ENCODE measurements at regions not wholly inside any gene's neighbourhood (a gene's known extent, or its start where the extent isn't known, plus 50 kb on each side); places are given as distances from the start of the nearest gene placed in this dataset.

- H3K9me3 Mint-ChIP-seq (ENCODE audit: insufficient read depth): no peaks in the 10 kb centered on the region
- Histone ChIP-seq H3K27ac (ENCODE audit: low read length in 2 of 2) (no peak overlapping the region), H3K79me2 (ENCODE audit: control insufficient read depth, insufficient read depth, low read length) (no peaks in the 10 kb centered on the region), H3K27me3 (replicated peaks in 1 of 4; ENCODE audit: control extremely low read depth in 1 of 4, control insufficient read depth in 3 of 4, insufficient read depth in 4 of 4, low read length in 3 of 4) (no peaks in the 10 kb centered on the region), H4K20me1 (ENCODE audit: control insufficient read depth, insufficient read depth, low read length, poor library complexity, severe bottlenecking) (no peaks in the 10 kb centered on the region), H3K4me2 (replicated peaks; ENCODE audit: low read depth, low read length, poor library complexity, severe bottlenecking) (no peak overlapping the region), H3K4me1 (ENCODE audit: control insufficient read depth in 2 of 2, insufficient read depth in 2 of 2, low read length in 2 of 2) (no peaks in the 10 kb centered on the region), H3K36me3 (replicated peaks in 1 of 2; ENCODE audit: control extremely low read depth in 1 of 2, control insufficient read depth in 1 of 2, extremely low read depth in 1 of 2, insufficient read depth in 2 of 2, low read length in 1 of 2) (no peaks in the 10 kb centered on the region), H2AFZ (ENCODE audit: insufficient read depth, low read depth, low read length, poor library complexity, severe bottlenecking) (no peak overlapping the region), H3K4me3 (ENCODE audit: control extremely low read depth in 1 of 5, extremely low read depth in 1 of 5, insufficient read depth in 1 of 5, low read depth in 2 of 5, low read length in 4 of 5) (no peak overlapping the region), H3K9me3 (ENCODE audit: control extremely low read depth in 1 of 3, control insufficient read depth in 2 of 3, insufficient read depth in 1 of 3, low read length in 2 of 3) (no peaks in the 10 kb centered on the region), H3K9ac (ENCODE audit: low read length) (no peak overlapping the region)
- ChIA-PET CTCF (no interaction called here), POLR2A (no interaction called here)
- no peaks in the 10 kb centered on the region for H3K27me3 Mint-ChIP-seq
- TF ChIP-seq EZH2 (IDR thresholded peaks at IDR 0.05; ENCODE audit: borderline replicate concordance, insufficient read depth, low read depth, low read length, poor library complexity, severe bottlenecking): no peak
- TF ChIP-seq, protein P1, sequence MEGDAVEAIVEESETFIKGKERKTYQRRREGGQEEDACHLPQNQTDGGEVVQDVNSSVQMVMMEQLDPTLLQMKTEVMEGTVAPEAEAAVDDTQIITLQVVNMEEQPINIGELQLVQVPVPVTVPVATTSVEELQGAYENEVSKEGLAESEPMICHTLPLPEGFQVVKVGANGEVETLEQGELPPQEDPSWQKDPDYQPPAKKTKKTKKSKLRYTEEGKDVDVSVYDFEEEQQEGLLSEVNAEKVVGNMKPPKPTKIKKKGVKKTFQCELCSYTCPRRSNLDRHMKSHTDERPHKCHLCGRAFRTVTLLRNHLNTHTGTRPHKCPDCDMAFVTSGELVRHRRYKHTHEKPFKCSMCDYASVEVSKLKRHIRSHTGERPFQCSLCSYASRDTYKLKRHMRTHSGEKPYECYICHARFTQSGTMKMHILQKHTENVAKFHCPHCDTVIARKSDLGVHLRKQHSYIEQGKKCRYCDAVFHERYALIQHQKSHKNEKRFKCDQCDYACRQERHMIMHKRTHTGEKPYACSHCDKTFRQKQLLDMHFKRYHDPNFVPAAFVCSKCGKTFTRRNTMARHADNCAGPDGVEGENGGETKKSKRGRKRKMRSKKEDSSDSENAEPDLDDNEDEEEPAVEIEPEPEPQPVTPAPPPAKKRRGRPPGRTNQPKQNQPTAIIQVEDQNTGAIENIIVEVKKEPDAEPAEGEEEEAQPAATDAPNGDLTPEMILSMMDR (IDR thresholded peaks at IDR 0.05): no peak
- ATAC-seq (ENCODE audit: low read depth): no peak
- H3K27ac Mint-ChIP-seq: no peak overlapping the region
- no peak for DNase-seq
- no peak overlapping the region for H3K4me3 Mint-ChIP-seq
- peaks cover 4% of the 10 kb centered on the region for H3K4me1 Mint-ChIP-seq
- intact Hi-C loops (cut with micrococcal nuclease): no loop called here
- 94% methylated on average over 11 of the region's 13 CpGs for WGBS (ENCODE audit: insufficient coverage)
Measured at GRCh38 chr20:17827759-17828559, 128.2 kb downstream of the BANF2 start.

- CTCF ChIA-PET: no interaction called here
- H3K36me3 ChIP-seq (replicated peaks in 1 of 2; ENCODE audit: control extremely low read depth in 1 of 2, control insufficient read depth in 1 of 2, extremely low read depth in 1 of 2, insufficient read depth in 2 of 2, low read length in 1 of 2): no peaks in the 10 kb centered on the region
- POLR2A ChIA-PET: no interaction called here
- H3K4me3 ChIP-seq (ENCODE audit: control extremely low read depth in 1 of 5, extremely low read depth in 1 of 5, insufficient read depth in 1 of 5, low read depth in 2 of 5, low read length in 4 of 5): no peak overlapping the region
- ATAC-seq (ENCODE audit: low read depth): no peak
- H3K79me2 ChIP-seq (ENCODE audit: control insufficient read depth, insufficient read depth, low read length): no peaks in the 10 kb centered on the region
- Mint-ChIP-seq H3K9me3 (ENCODE audit: insufficient read depth) (no peaks in the 10 kb centered on the region), H3K27ac (no peak overlapping the region), H3K27me3 (no peaks in the 10 kb centered on the region), H3K4me3 (no peak overlapping the region), H3K4me1 (peaks cover 4% of the 10 kb centered on the region)
- H3K27ac ChIP-seq (ENCODE audit: low read length in 2 of 2): no peak overlapping the region
- no peaks in the 10 kb centered on the region for H3K27me3 ChIP-seq (replicated peaks in 1 of 4; ENCODE audit: control extremely low read depth in 1 of 4, control insufficient read depth in 3 of 4, insufficient read depth in 4 of 4, low read length in 3 of 4)
- no peaks in the 10 kb centered on the region for H4K20me1 ChIP-seq (ENCODE audit: control insufficient read depth, insufficient read depth, low read length, poor library complexity, severe bottlenecking)
- no peak overlapping the region for H2AFZ ChIP-seq (ENCODE audit: insufficient read depth, low read depth, low read length, poor library complexity, severe bottlenecking)
- WGBS (ENCODE audit: insufficient coverage): 100% methylated on average over 1 of the region's 4 CpGs
- DNase-seq: no peak
- H3K9ac ChIP-seq (ENCODE audit: low read length): no peak overlapping the region
- no peak overlapping the region for H3K4me2 ChIP-seq (replicated peaks; ENCODE audit: low read depth, low read length, poor library complexity, severe bottlenecking)
- H3K4me1 ChIP-seq (ENCODE audit: control insufficient read depth in 2 of 2, insufficient read depth in 2 of 2, low read length in 2 of 2): no peaks in the 10 kb centered on the region
- no peaks in the 10 kb centered on the region for H3K9me3 ChIP-seq (ENCODE audit: control extremely low read depth in 1 of 3, control insufficient read depth in 2 of 3, insufficient read depth in 1 of 3, low read length in 2 of 3)
- TF ChIP-seq EZH2 (IDR thresholded peaks at IDR 0.05; ENCODE audit: borderline replicate concordance, insufficient read depth, low read depth, low read length, poor library complexity, severe bottlenecking): no peak
- TF ChIP-seq, protein P1 (IDR thresholded peaks at IDR 0.05): no peak
- intact Hi-C loops (cut with micrococcal nuclease): no loop called here
Measured at GRCh38 chr20:17827079-17827478, 127.3 kb downstream of the BANF2 start.
